ENCODE measurements at regions not wholly inside any gene's neighbourhood (a gene's known extent, or its start where the extent isn't known, plus 50 kb on each side); places are given as distances from the start of the nearest gene placed in this dataset.

DNA sequence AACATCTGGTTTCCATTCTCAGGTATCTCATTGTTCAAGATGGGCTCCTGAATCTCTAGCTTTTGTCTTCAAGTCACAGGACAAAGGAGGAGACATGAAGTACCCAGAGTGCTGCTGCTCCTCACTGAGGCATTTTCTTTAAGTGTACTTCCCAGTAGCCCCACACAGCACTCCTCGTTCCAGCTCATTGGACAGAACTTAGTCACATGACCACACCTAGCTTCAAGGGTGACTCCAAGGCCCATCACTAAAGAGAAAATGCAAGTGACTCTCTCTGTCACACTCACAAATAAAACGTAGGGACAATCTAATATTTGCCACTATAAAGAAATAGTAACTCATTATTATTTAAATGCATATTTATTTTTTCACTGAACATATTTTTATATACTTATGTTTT, 58.3 kb upstream of the NEUROD6 start:
- Histone ChIP-seq H3K9me3 (no peaks in the 10 kb centered on the region), H3K4me1 (no peaks in the 10 kb centered on the region), H3K27me3 (peaks cover 0 to 4% (median 0%) of the 10 kb centered on the region in 7 donors), H3K36me3 (no peaks in the 10 kb centered on the region), H3K27ac (no peak overlapping the region), H3K4me3 (no peak overlapping the region)
- intact Hi-C loops (cut with DNase I): no loop called here
- TF ChIP-seq, protein P1, sequence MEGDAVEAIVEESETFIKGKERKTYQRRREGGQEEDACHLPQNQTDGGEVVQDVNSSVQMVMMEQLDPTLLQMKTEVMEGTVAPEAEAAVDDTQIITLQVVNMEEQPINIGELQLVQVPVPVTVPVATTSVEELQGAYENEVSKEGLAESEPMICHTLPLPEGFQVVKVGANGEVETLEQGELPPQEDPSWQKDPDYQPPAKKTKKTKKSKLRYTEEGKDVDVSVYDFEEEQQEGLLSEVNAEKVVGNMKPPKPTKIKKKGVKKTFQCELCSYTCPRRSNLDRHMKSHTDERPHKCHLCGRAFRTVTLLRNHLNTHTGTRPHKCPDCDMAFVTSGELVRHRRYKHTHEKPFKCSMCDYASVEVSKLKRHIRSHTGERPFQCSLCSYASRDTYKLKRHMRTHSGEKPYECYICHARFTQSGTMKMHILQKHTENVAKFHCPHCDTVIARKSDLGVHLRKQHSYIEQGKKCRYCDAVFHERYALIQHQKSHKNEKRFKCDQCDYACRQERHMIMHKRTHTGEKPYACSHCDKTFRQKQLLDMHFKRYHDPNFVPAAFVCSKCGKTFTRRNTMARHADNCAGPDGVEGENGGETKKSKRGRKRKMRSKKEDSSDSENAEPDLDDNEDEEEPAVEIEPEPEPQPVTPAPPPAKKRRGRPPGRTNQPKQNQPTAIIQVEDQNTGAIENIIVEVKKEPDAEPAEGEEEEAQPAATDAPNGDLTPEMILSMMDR (IDR thresholded peaks at IDR 0.05): no peak
- DNase-seq (no peak), ATAC-seq (no peak)
- 71 to 74% methylated on average over 2 of the region's 2 CpGs for WGBS, 2 donors

- ATAC-seq (no peak), DNase-seq (no peak)
- 38 to 45% methylated on average over 2 of the region's 2 CpGs for WGBS, 2 donors
- TF ChIP-seq, protein P1 (IDR thresholded peaks at IDR 0.05): no peak
- intact Hi-C loops (cut with DNase I): no loop called here
- Histone ChIP-seq H3K36me3 (no peaks in the 10 kb centered on the region), H3K27me3 (peaks cover 0 to 6% (median 0%) of the 10 kb centered on the region in 7 donors), H3K4me1 (no peaks in the 10 kb centered on the region), H3K9me3 (no peaks in the 10 kb centered on the region), H3K27ac (no peak overlapping the region), H3K4me3 (no peak overlapping the region)
Measured at GRCh38 chr7:31407178-31407676, 66.7 kb upstream of the NEUROD6 start.

DNA sequence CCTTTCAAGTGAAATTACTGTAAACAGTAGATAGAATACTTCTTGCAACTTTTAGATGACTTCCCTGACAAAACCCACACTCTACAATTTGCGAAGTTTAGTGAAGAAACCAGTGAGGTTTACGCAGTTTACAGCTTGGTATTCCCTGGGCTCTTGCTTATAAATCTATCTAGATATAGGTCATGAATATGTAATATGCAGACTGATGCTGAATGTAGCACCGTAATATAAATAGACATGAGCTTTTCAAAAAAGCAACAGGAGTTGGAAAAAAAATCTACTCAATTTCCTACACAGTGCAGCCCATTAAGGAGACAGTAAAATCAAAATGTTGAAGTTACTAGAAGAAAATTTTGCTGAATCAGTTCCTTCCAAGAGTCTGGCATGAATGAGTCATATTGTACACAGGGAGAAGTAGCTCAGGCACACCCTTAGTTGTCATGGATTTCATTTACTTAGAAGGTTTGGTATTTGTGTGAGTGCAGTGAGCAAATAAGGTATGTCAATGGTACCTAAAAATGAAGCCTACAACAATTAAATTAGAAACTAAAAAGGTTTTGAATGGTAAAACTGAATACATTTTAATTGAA, 67.7 kb upstream of the NEUROD6 start:
- TF ChIP-seq, protein P1 (IDR thresholded peaks at IDR 0.05): no peak
- Histone ChIP-seq H3K36me3 (no peaks in the 10 kb centered on the region), H3K27ac (no peak overlapping the region), H3K4me1 (no peaks in the 10 kb centered on the region), H3K9me3 (no peaks in the 10 kb centered on the region), H3K4me3 (no peak overlapping the region), H3K27me3 (peaks cover 0 to 11% (median 0%) of the 10 kb centered on the region in 7 donors)
- intact Hi-C loops (cut with DNase I): no loop called here
- no peak for DNase-seq
- WGBS, 2 donors: 75 to 77% methylated on average over 3 of the region's 3 CpGs
- ATAC-seq: no peak

- no peak for DNase-seq
- no peak overlapping the region for H3K4me3 ChIP-seq
- no peak for ATAC-seq
- TF ChIP-seq, protein P1 (IDR thresholded peaks at IDR 0.05): no peak
- no peaks in the 10 kb centered on the region for H3K4me1 ChIP-seq
- H3K36me3 ChIP-seq: no peaks in the 10 kb centered on the region
- no peak overlapping the region for H3K27ac ChIP-seq
- intact Hi-C loops (cut with DNase I): no loop called here
- WGBS, 2 donors: 78 to 88% methylated on average over 2 of the region's 2 CpGs
- H3K9me3 ChIP-seq: no peaks in the 10 kb centered on the region
- peaks cover 0 to 11% (median 0%) of the 10 kb centered on the region in 7 donors for H3K27me3 ChIP-seq
Measured at GRCh38 chr7:31410265-31410664, 69.7 kb upstream of the NEUROD6 start.
